A673 (cell line): ENCODE measurements at regions not wholly inside any gene's neighbourhood (a gene's known extent, or its start where the extent isn't known, plus 50 kb on each side); places are given as distances from the start of the nearest gene placed in this dataset.

Experiments used
- BruUV-seq: library from RNA; stranded (reverse); fragments of 400-500 nt; replicated peaks from 2 replicates; lab custom pipeline; 2021; lab: Mats Ljungman, UMichigan
- CTCF ChIA-PET: fragments of 300-600 bp; sonication (Branson Sonifier 250); formaldehyde crosslinking; loops from one replicate; lab custom pipeline; 2022; ENCODE audit warnings: antibody characterized with exemption; lab: Charles Lee
- POLR2A ChIA-PET: fragments of 300-600 bp; sonication (Branson Sonifier 250); formaldehyde crosslinking; loops from one replicate; lab custom pipeline; 2022; ENCODE audit warnings: antibody characterized with exemption; ENCODE audit not compliant: low non-redundant PET; lab: Charles Lee
- DNase-seq: peaks from one replicate; pipeline ENCODE4 v3.0.0-alpha.2; 2015; ENCODE audit warnings: low spot score
- H3K27ac ChIP-seq: fragments of 200-600 bp; sonication (generic); 2 replicates; pipeline ENCODE4 v1.5.1; 2016; ENCODE audit warnings: mixed run types, low read depth, mild to moderate bottlenecking, mixed read lengths, antibody characterized with exemption, low read length; ENCODE audit not compliant: poor library complexity, severe bottlenecking
- H3K27me3 ChIP-seq: fragments of 200-600 bp; sonication (generic); replicated peaks from 2 replicates; pipeline ENCODE4 v1.6.1; 2017; ENCODE audit warnings: mixed run types, low read depth, mild to moderate bottlenecking, mixed read lengths, antibody characterized with exemption, low read length; ENCODE audit not compliant: insufficient read depth, poor library complexity
- H3K36me3 ChIP-seq: fragments of 200-600 bp; sonication (generic); 2 replicates; pipeline ENCODE4 v1.6.1; 2016; ENCODE audit warnings: mixed run types, mild to moderate bottlenecking, mixed read lengths, antibody characterized with exemption, low read length; ENCODE audit not compliant: insufficient read depth, poor library complexity, severe bottlenecking
- H3K4me1 ChIP-seq: fragments of 200-600 bp; sonication (generic); 2 replicates; pipeline ENCODE4 v1.6.1; 2017; ENCODE audit warnings: mixed run types, mild to moderate bottlenecking, mixed read lengths, antibody characterized with exemption, low read length; ENCODE audit not compliant: insufficient read depth, poor library complexity, severe bottlenecking
- H3K4me3 ChIP-seq: fragments of 200-600 bp; sonication (generic); 2 replicates; pipeline ENCODE4 v1.5.1; 2016; ENCODE audit warnings: low read depth, mixed run types, mild to moderate bottlenecking, mixed read lengths, low read length; ENCODE audit not compliant: poor library complexity, severe bottlenecking
- H3K9me3 ChIP-seq: fragments of 200-600 bp; sonication (generic); 2 replicates; pipeline ENCODE4 v1.6.1; 2016; ENCODE audit warnings: mixed run types, low read depth, mild to moderate bottlenecking, mixed read lengths, antibody characterized with exemption, low read length; ENCODE audit not compliant: poor library complexity, severe bottlenecking
- EZH2 ChIP-seq: fragments of 200-600 bp; sonication (generic); IDR thresholded peaks from 2 replicates; pipeline ENCODE4 v1.6.1; 2017; ENCODE audit warnings: borderline replicate concordance, low read depth, mild to moderate bottlenecking, mixed read lengths, antibody characterized with exemption, low read length; ENCODE audit not compliant: poor library complexity, severe bottlenecking
- intact Hi-C: fragments of 100-400 bp; cut with micrococcal nuclease; formaldehyde crosslinking; loops from one replicate; pipeline ENCODE4 v1.10.0; 2022; ENCODE audit not compliant: unreplicated experiment
- TF ChIP-seq, protein P1 (sequence below): fragments of 300-800, 200-600 bp; sonication (generic); conservative IDR thresholded peaks from 2 replicates; pipeline ENCODE4 v1.5.1; 2017; ENCODE audit warnings: low read depth, mild to moderate bottlenecking, antibody characterized with exemption, low read length, moderate library complexity, mixed read lengths

DNA sequence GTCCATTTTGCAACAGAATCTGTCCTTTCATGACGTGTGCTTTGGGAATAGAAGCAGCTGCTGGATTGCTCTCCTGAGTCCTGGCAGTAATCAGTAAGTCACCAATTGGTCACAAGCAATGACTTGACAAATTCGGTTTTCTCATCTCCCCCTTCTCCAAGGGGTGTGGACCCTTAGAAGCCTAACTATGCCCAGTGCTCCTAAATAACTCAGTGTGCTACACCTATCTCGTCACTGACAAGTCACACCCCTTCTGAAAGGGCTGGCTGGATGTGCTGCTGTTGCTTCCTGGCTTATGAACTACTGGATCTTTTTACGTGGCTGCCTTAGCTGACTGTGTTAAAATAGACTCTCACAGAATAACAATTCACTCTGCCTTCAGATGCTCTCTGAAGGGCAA lies 1351.5 kb downstream of the ZPLD1 start:
- Histone ChIP-seq H3K9me3 (no peaks in the 10 kb centered on the region), H3K4me1 (no peaks in the 10 kb centered on the region), H3K4me3 (no peak overlapping the region), H3K27me3 (no peaks in the 10 kb centered on the region), H3K36me3 (no peaks in the 10 kb centered on the region), H3K27ac (no peak overlapping the region)
- no peak for DNase-seq
- intact Hi-C loops, result no loop called here
- no peak for TF ChIP-seq EZH2
- TF ChIP-seq, protein P1, sequence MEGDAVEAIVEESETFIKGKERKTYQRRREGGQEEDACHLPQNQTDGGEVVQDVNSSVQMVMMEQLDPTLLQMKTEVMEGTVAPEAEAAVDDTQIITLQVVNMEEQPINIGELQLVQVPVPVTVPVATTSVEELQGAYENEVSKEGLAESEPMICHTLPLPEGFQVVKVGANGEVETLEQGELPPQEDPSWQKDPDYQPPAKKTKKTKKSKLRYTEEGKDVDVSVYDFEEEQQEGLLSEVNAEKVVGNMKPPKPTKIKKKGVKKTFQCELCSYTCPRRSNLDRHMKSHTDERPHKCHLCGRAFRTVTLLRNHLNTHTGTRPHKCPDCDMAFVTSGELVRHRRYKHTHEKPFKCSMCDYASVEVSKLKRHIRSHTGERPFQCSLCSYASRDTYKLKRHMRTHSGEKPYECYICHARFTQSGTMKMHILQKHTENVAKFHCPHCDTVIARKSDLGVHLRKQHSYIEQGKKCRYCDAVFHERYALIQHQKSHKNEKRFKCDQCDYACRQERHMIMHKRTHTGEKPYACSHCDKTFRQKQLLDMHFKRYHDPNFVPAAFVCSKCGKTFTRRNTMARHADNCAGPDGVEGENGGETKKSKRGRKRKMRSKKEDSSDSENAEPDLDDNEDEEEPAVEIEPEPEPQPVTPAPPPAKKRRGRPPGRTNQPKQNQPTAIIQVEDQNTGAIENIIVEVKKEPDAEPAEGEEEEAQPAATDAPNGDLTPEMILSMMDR, result no peak
- BruUV-seq, result no TSS peak
- CTCF ChIA-PET, result no interaction called here
- POLR2A ChIA-PET, result no interaction called here

DNA sequence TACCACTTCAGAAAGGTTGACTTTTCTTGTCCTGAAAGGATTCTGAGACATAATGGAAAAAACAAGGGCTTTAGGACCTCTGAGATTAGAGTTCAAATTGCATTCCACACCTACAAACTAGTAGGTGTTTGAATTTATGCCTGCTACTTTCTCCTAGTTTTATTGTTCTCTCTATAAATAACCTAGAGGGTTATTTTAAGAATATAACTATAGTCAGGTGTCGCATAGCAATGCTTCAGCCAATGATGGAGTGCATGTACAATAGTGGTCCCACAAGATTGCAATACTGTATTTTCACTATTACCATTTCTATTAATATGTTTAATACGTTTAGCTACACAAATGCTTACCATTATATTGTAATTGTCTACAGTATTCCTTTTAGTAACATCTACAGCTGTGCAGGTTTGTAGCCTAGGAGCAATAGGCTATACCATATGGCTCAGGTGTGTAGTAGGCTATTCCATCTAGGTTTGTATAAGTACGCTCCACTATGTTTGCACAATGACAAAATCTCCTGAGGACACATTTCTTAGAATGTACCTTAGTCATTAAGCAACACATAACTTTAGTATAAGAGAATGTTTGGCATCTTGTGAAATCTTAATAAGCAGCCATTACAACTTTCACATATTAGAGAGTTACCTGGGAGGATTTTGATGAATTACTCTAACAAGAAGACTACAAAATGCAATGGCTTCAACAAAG lies 1352.5 kb downstream of the ZPLD1 start:
- DNase-seq, result no peak
- ChIA-PET CTCF (no interaction called here), POLR2A (no interaction called here)
- no peak overlapping the region for H3K27ac ChIP-seq
- H3K36me3 ChIP-seq, result no peaks in the 10 kb centered on the region
- no TSS peak for BruUV-seq
- H3K4me1 ChIP-seq, result no peaks in the 10 kb centered on the region
- H3K27me3 ChIP-seq, result no peaks in the 10 kb centered on the region
- intact Hi-C loops, result no loop called here
- TF ChIP-seq EZH2, result no peak
- TF ChIP-seq, protein P1, result no peak
- H3K4me3 ChIP-seq, result no peak overlapping the region
- H3K9me3 ChIP-seq, result no peaks in the 10 kb centered on the region

DNA sequence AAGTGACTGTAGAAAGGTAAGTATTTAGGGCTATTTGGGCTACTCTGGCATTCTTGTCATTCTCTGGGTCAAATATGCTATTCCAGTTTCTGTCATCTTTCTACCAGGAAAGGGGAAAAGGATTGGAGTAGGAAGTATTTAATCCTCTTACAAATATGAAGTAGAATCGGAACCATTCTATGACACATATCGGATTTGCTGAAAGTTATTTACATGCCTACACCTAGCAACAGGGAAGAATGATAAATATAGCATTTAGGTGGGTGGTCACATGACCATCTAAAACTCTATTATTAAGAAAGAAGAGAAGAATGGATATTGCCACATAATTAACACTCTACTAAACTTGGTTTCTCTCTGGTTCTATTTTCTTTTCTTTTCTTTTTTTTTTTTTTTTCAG lies 1353.1 kb downstream of the ZPLD1 start:
- Histone ChIP-seq H3K36me3 (no peaks in the 10 kb centered on the region), H3K4me3 (no peak overlapping the region), H3K9me3 (no peaks in the 10 kb centered on the region), H3K27ac (no peak overlapping the region), H3K27me3 (no peaks in the 10 kb centered on the region), H3K4me1 (no peaks in the 10 kb centered on the region)
- POLR2A ChIA-PET, result no interaction called here
- intact Hi-C loops, result no loop called here
- DNase-seq, result no peak
- BruUV-seq, result no TSS peak
- TF ChIP-seq EZH2, result no peak
- TF ChIP-seq, protein P1, result no peak
- CTCF ChIA-PET, result no interaction called here
